Heart left ventricle (tissue), 16 donors: ENCODE measurements at regions not wholly inside any gene's neighbourhood (a gene's known extent, or its start where the extent isn't known, plus 50 kb on each side); places are given as distances from the start of the nearest gene placed in this dataset.

Source experiments
- ATAC-seq, 4 donors: fragments of 200-7000 bp; cut with Tn5 transposase; one replicate each; pipeline ENCODE4 v1.9.1; 2020 to 2022; ENCODE audit warnings: moderate library complexity in 4 of 4, mild to moderate bottlenecking in 3 of 4, moderate number of reproducible peaks in 1 of 4
- DNase-seq, 5 donors: peaks; one replicate each; pipeline ENCODE4 v3.0.0-alpha.2; 2020
- H3K27ac ChIP-seq, 12 donors: fragments of 200-600 bp; sonication (generic) in 4 of 12; one replicate each; pipeline versions ENCODE4 v1.5.0 to v1.8.0; 2016 to 2022; ENCODE audit warnings: mild to moderate bottlenecking in 2 of 12
- H3K27me3 ChIP-seq, 9 donors: fragments of 200-600 bp; sonication (generic) in 2 of 9; one replicate each; pipeline versions ENCODE4 v1.5.1 to v1.8.0; 2016 to 2022; ENCODE audit warnings: mild to moderate bottlenecking in 3 of 9
- H3K36me3 ChIP-seq, 9 donors: fragments of 200-600 bp; sonication (generic) in 2 of 9; one replicate each; pipeline versions ENCODE4 v1.5.0 to v1.8.0; 2018 to 2022; ENCODE audit warnings: mild to moderate bottlenecking in 2 of 9
- H3K4me1 ChIP-seq, 12 donors: fragments of 200-600 bp; sonication (generic) in 4 of 12; one replicate each; pipeline versions ENCODE4 v1.5.0 to v1.8.0; 2016 to 2022; ENCODE audit warnings: mild to moderate bottlenecking in 3 of 12
- H3K4me3 ChIP-seq, 12 donors: fragments of 200-600 bp; sonication (generic) in 4 of 12; one replicate each; pipeline versions ENCODE4 v1.5.0 to v1.8.0; 2017 to 2022; ENCODE audit warnings: mild to moderate bottlenecking in 9 of 12, moderate library complexity in 4 of 12
- H3K9me3 ChIP-seq, 12 donors: fragments of 200-600 bp; sonication (generic) in 4 of 12; one replicate each; pipeline versions ENCODE4 v1.5.0 to v1.8.0; 2016 to 2022; ENCODE audit warnings: mild to moderate bottlenecking in 1 of 12
- CTCF ChIP-seq, 12 donors: fragments of 200-600 bp; sonication (generic) in 4 of 12; IDR thresholded peaks; one replicate each; pipeline versions ENCODE4 v1.5.0 to v1.8.0; 2018 to 2022; ENCODE audit warnings: antibody characterized with exemption in 12 of 12, mild to moderate bottlenecking in 5 of 12
- POLR2A ChIP-seq, 2 donors: fragments of 450-650 bp; IDR thresholded peaks; one replicate each; pipeline ENCODE4 v1.6.1; 2017; ENCODE audit warnings: antibody characterized with exemption in 2 of 2, mild to moderate bottlenecking in 2 of 2, moderate library complexity in 2 of 2
- WGBS, 4 donors: extraction: QIAGEN DNeasy Blood & Tissue Kit in 2 of 4; methylation state at CpG; one replicate each; pipeline versions ENCODE4 v1.1.5 to v1.1.7; 2013 to 2018; 5-methylcytosine and 5-hydroxymethylcytosine counted together
- intact Hi-C, 10 donors: fragments of 100-400 bp; cut with DNase I; formaldehyde crosslinking; loops; one replicate each; pipeline versions ENCODE4 v1.11.1 to v1.14.2; 2022
- donor health status: ischemic (EF 13 %, LVEDD 7.1; RV severe dilation, severe dysfunction).
- donor health status: healthy with polysubstance abuse.
- donor health status: DM: no; HTN: yes; CAD: no.
- donor health status: DM: no; HTN: no; CAD: no.
- donor health status: ischemic (EF 25% LVEDD 6.9; RV normal size, moderate dysfunction).
- donor health status: ischemic (EF 25% LVEDD 5.7; RV mildly dilated, moderate dysfunction).
- donor health status: healthy.
- donor health status: DM: yes; HTN: yes; CAD: no.
- donor health status: ischemic (EF 35%, LVEDD 5.7; RV mildly dilated, moderate dysfunction).
- donor health status: nonischemic (EF 11% LVEDD 7.7; RV severe dilation, severe dysfunction).
- donor health status: DM: yes; HTN: yes; CAD: no.
- donor health status: PGD.
- donor health status: ischemic (EF 29% LVEDD 5.4; RV normal size, mild dysfunction).
- donor health status: nonischemic (EF 23%, LVEDD 6.1; RV moderate dilation, normal function).

- Histone ChIP-seq H3K4me1 (peaks cover 0 to 3% (median 0%) of the 10 kb centered on the region in 12 donors), H3K4me3 (no peak overlapping the region), H3K9me3 (no peaks in the 10 kb centered on the region), H3K27me3 (no peaks in the 10 kb centered on the region), H3K36me3 (no peaks in the 10 kb centered on the region), H3K27ac (no peak overlapping the region)
- DNase-seq (no peak), ATAC-seq (no peak)
- no peak for TF ChIP-seq CTCF (IDR thresholded peaks at IDR 0.05)
- no peak for TF ChIP-seq POLR2A (IDR thresholded peaks at IDR 0.05)
- intact Hi-C loops: loop anchor here in 3 of 10 donors (5.0 to 10.0 kb wide), 3 partner anchors 125 to 358 kb away; no protein-coding TSS in a partner anchor
Measured at GRCh38 chr5:152147286-152147685, 222.6 kb upstream of the GLRA1 start.

- no peaks in the 10 kb centered on the region for H3K36me3 ChIP-seq
- H3K27me3 ChIP-seq: no peaks in the 10 kb centered on the region
- H3K4me3 ChIP-seq: no peak overlapping the region
- H3K27ac ChIP-seq: no peak overlapping the region
- no peak for ATAC-seq
- TF ChIP-seq POLR2A (IDR thresholded peaks at IDR 0.05) (no peak), CTCF (IDR thresholded peaks at IDR 0.05) (no peak)
- intact Hi-C loops: loop anchor here in 3 of 10 donors (5.0 to 10.0 kb wide), 3 partner anchors 126 to 358 kb away; no protein-coding TSS in a partner anchor
- DNase-seq: no peak
- H3K9me3 ChIP-seq: no peaks in the 10 kb centered on the region
- peaks cover 0 to 3% (median 0%) of the 10 kb centered on the region in 12 donors for H3K4me1 ChIP-seq
- 53 to 68% (median 58%) methylated on average over 8 of the region's 8 CpGs for WGBS, 4 donors
Measured at GRCh38 chr5:152146566-152146965, 221.9 kb upstream of the GLRA1 start.

GRCh38 chr5:152144556-152144955, 219.9 kb upstream of the GLRA1 start:
- intact Hi-C loops: loop anchor here in 7 of 10 donors (2.0 to 10.0 kb wide), 7 partner anchors 203 to 363 kb away; no protein-coding TSS in a partner anchor
- H3K36me3 ChIP-seq: no peaks in the 10 kb centered on the region
- ATAC-seq (no peak), DNase-seq (no peak)
- H3K4me3 ChIP-seq: no peak overlapping the region
- no peak overlapping the region for H3K27ac ChIP-seq
- TF ChIP-seq CTCF (IDR thresholded peaks at IDR 0.05) (no peak), POLR2A (IDR thresholded peaks at IDR 0.05) (no peak)
- H3K9me3 ChIP-seq: no peaks in the 10 kb centered on the region
- peaks cover 0 to 3% (median 0%) of the 10 kb centered on the region in 12 donors for H3K4me1 ChIP-seq
- no peaks in the 10 kb centered on the region for H3K27me3 ChIP-seq
- WGBS, 4 donors: 44 to 72% (median 62%) methylated on average over 2 of the region's 2 CpGs

GRCh38 chr5:152144030-152144429, 219.4 kb upstream of the GLRA1 start:
- WGBS, 4 donors: 68 to 86% (median 72%) methylated on average over 9 of the region's 9 CpGs
- H3K27ac ChIP-seq: no peak overlapping the region
- H3K27me3 ChIP-seq: no peaks in the 10 kb centered on the region
- no peaks in the 10 kb centered on the region for H3K9me3 ChIP-seq
- TF ChIP-seq CTCF (IDR thresholded peaks at IDR 0.05): no peak
- H3K36me3 ChIP-seq: no peaks in the 10 kb centered on the region
- ATAC-seq (no peak), DNase-seq (no peak)
- H3K4me1 ChIP-seq: peaks cover 0 to 3% (median 0%) of the 10 kb centered on the region in 12 donors
- intact Hi-C loops: loop anchor here in 7 of 10 donors (2.0 to 10.0 kb wide), 7 partner anchors 203 to 363 kb away; no protein-coding TSS in a partner anchor
- no peak overlapping the region for H3K4me3 ChIP-seq
